ENCODE measurements at regions not wholly inside any gene's neighbourhood (a gene's known extent, or its start where the extent isn't known, plus 50 kb on each side); places are given as distances from the start of the nearest gene placed in this dataset.
"Not testable (repeated sequence)": the region's sequence is repeated elsewhere in the genome, so short reads cannot be mapped to it uniquely, and the experiment has no call there.

GRCh38 chr2:122530814-122531213, 775.4 kb downstream of the TSN start:
- DNase-seq (ENCODE audit: low read depth in 4 of 4, low spot score in 1 of 4): no peak

GRCh38 chr2:122531290-122532071, 776.0 kb downstream of the TSN start:
- DNase-seq (ENCODE audit: low read depth in 4 of 4, low spot score in 1 of 4): no peak

- no peak for DNase-seq (ENCODE audit: low read depth in 4 of 4, low spot score in 1 of 4)
Measured at GRCh38 chr2:122532072-122532344, 776.6 kb downstream of the TSN start.

- no peak for DNase-seq (ENCODE audit: low read depth in 4 of 4, low spot score in 1 of 4)
Measured at GRCh38 chr2:122532481-122532880, 777.0 kb downstream of the TSN start.

- DNase-seq (ENCODE audit: low read depth in 4 of 4, low spot score in 1 of 4): no peak
Measured at GRCh38 chr2:122535960-122536505, 780.6 kb downstream of the TSN start.

GRCh38 chr2:122539311-122539710, 783.9 kb downstream of the TSN start:
- no peak for DNase-seq (ENCODE audit: low read depth in 4 of 4, low spot score in 1 of 4)

- DNase-seq (ENCODE audit: low read depth in 4 of 4, low spot score in 1 of 4): no peak
Measured at GRCh38 chr2:122539920-122540319, 784.5 kb downstream of the TSN start.

- no peak for DNase-seq (ENCODE audit: low read depth in 4 of 4, low spot score in 1 of 4)
Measured at GRCh38 chr2:122542236-122542635, 786.8 kb downstream of the TSN start.

- no peak for DNase-seq (ENCODE audit: low read depth in 4 of 4, low spot score in 1 of 4)
Measured at GRCh38 chr2:122542646-122543045, 787.2 kb downstream of the TSN start.

- DNase-seq (ENCODE audit: low read depth in 4 of 4, low spot score in 1 of 4): no peak
Measured at GRCh38 chr2:122543815-122544214, 788.4 kb downstream of the TSN start.

- no peak for DNase-seq (ENCODE audit: low read depth in 4 of 4, low spot score in 1 of 4)
Measured at GRCh38 chr2:122545821-122546220, 790.4 kb downstream of the TSN start.

- no peak for DNase-seq (ENCODE audit: low read depth in 4 of 4, low spot score in 1 of 4)
Measured at GRCh38 chr2:122562775-122563174, 807.3 kb downstream of the TSN start.

GRCh38 chr2:122563781-122564180, 808.3 kb downstream of the TSN start:
- no peak for DNase-seq (ENCODE audit: low read depth in 4 of 4, low spot score in 1 of 4)

GRCh38 chr2:122564843-122565242, 809.4 kb downstream of the TSN start:
- no peak for DNase-seq (ENCODE audit: low read depth in 4 of 4, low spot score in 1 of 4)

- DNase-seq (ENCODE audit: low read depth in 4 of 4, low spot score in 1 of 4): no peak
Measured at GRCh38 chr2:122565364-122565763, 809.9 kb downstream of the TSN start.

GRCh38 chr2:122570641-122571040, 815.2 kb downstream of the TSN start:
- DNase-seq (ENCODE audit: low read depth in 4 of 4, low spot score in 1 of 4): no peak

- not testable (repeated sequence) for DNase-seq (ENCODE audit: low read depth in 4 of 4, low spot score in 1 of 4)
Measured at GRCh38 chr2:122571471-122571870, 816.0 kb downstream of the TSN start.

GRCh38 chr2:122575076-122575475, 819.6 kb downstream of the TSN start:
- DNase-seq (ENCODE audit: low read depth in 4 of 4, low spot score in 1 of 4): no peak

- DNase-seq (ENCODE audit: low read depth in 4 of 4, low spot score in 1 of 4): no peak
Measured at GRCh38 chr2:122583159-122583917, 827.9 kb downstream of the TSN start.

- no peak for DNase-seq (ENCODE audit: low read depth in 4 of 4, low spot score in 1 of 4)
Measured at GRCh38 chr2:122590524-122590923, 835.1 kb downstream of the TSN start.

GRCh38 chr2:122595065-122595464, 839.6 kb downstream of the TSN start:
- DNase-seq (ENCODE audit: low read depth in 4 of 4, low spot score in 1 of 4): no peak

GRCh38 chr2:122596598-122596997, 841.1 kb downstream of the TSN start:
- DNase-seq (ENCODE audit: low read depth in 4 of 4, low spot score in 1 of 4): no peak

Data from stimulated activated CD4-positive, alpha-beta T cell treated with anti-CD3 and anti-CD28 coated beads, Interleukin-1b, Interleukin-23, amount 100 ng/mL, for 24 hours (primary cell).